ENCODE measurements at regions not wholly inside any gene's neighbourhood (a gene's known extent, or its start where the extent isn't known, plus 50 kb on each side); places are given as distances from the start of the nearest gene placed in this dataset.

DNA sequence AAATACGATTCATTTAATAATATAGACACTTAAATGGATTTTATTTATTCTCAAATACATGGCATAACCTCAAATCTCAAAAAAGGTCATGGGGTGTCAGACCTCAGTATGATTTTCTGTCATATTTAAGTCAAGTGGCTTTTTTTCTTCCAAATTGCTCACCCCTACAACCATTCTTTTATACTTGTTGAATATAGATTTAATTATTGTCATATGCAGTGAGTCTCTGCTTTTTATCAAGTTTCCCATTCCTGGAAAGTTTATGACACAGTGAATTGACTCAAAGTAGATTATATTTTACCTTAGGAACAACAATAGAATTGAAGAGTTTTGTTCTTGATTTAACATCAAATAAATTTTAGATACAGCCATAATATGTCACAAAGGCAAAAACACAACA lies 59.5 kb upstream of the IRF2BP2 start:
- no peak for DNase-seq (ENCODE audit: low read depth)

DNA sequence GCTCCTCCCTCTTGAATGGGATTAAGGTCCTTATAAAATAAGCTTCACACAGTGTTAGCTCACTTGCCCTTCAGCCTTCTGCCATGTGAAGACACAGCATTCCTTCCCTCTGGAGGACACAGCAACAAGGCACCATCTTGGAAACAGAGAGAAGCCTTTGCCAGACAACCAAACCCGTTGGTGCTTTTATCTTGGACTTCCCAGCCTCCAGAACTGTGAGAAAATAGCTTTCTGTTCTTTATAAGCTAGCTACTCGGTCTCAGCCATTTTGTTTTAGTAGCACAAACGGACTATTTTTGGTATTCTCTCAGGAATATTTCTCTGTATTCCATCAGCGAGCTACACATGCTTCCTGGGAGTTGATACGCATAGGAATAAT lies 58.6 kb upstream of the IRF2BP2 start:
- DNase-seq (ENCODE audit: low read depth): no peak

DNA sequence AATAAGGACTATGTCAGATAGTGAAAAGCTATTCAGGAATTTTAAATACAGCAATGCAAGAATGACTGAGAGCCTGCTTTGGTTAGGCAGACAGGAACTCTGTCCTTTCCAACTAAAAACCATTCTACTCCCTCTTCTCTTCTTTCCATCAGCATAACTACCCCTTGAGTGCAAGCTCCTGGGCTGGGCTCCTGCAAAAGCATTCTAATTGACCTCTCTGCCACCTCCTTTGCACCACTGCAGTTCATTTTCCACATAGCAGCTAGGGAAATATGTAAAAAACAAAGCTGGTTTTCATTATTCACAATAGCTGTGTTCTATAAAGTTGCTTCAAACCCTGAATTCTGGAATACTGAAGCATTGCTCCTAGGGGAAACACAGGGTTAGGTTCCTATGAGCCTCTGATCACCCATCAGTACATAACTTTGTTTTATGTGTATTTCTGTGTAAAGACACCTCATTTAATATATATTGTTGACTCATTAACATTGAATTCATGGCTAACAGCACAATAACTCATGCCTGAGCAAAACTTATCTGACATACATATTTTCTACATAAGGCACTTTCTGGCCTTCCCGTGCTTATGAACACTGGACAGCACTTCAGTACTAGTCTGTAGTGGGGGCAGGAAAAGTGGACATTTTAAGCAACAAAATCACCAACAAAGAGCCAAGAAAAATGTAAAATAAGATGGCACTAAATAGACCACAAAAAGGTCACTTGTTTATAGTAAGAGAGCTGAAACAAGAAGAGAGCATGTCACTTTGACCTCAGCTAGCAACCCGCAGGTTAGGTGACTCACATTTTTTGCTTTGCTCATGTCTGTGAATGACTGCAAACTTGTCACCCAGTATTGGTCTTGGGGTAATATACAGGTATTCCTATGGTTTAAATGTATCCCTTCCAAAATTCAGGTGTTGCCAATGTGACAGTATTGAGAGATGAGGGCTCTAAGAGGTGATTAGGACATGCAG lies 57.9 kb upstream of the IRF2BP2 start:
- DNase-seq (ENCODE audit: low read depth): no peak

DNA sequence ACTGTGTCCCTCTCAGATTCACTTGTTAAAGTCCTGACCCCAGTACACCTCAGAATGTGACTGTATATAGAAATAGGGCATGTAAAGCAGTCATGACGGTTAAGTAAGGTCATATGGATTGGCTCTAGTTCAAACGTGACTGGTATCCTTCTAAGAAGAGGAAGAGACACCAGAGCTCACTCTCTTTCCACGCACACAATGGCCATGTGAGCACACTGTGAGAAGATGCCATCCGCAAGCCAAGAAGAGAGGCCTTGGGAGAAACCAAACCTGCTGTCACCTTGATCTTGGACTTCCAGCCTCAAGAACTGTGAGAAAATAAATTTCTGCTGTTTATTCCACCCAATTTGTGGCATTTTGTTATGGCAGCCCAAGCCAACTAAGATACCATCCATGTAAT lies 56.8 kb upstream of the IRF2BP2 start:
- no peak for DNase-seq (ENCODE audit: low read depth)

DNA sequence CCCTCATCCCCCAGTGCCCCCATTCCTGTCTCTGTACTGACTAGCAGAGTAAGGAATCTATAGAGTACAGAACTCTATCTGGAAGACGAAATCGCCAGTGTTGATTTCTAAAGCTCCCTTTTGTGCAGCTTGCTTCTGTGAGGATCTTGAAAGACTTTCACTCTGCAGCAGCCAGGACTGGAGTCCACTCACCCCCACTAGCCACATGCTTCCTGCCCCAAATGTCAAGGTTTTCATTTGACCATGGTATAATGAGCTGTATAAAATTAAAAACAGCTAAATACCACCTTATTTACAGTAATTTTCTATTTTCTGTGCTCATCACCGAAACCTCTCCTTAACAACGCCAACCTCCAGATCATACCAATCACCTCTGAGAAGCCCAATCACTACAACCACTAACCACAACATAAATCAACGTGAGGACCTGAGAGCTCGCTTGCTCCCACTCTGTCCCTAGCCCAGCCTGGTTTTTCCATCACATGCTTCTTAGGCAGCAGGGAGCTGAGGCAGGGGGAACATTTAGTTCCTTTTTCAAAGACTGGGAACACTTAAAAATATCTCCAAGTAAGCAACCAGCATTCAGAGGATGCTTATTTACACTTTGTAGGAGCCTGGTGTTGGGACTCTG lies 56.1 kb upstream of the IRF2BP2 start:
- DNase-seq (ENCODE audit: low read depth): no peak

- DNase-seq (ENCODE audit: low read depth): no peak
Measured at GRCh38 chr1:234662148-234662547, 52.2 kb upstream of the IRF2BP2 start.

DNA sequence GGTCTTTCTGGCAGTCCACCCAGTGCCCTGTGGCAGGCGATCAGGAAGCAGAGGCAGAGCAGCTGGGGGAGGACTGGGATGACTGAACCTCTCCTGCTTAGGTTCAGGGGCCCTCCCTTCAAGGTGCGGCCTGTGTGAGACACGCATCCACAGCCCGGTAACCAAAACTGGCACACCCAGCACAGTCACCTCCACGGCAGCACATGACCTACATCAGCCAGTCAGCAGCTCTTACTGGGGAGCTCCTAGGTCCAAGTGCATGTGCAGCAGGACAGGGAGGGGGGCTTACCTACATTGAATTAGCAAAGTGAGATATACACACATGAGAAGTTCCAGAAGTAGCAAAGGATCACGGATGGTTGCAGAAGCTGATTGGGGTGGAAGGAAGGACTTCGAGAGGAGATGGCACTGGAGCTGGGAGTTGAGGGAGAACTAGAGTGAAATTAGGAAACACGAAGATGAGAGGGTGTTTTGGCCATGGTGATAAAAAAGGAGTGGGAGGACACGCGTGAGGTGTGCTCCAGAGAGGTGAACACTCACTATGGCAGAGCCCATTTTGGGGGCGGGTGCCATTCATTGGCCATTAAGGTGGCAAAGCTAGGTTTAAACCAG lies 51.4 kb upstream of the IRF2BP2 start:
- DNase-seq (ENCODE audit: low read depth): no peak

- no peak for DNase-seq (ENCODE audit: low read depth)
Measured at GRCh38 chr1:234660536-234661316, 50.7 kb upstream of the IRF2BP2 start.
